ENCODE measurements at regions not wholly inside any gene's neighbourhood (a gene's known extent, or its start where the extent isn't known, plus 50 kb on each side); places are given as distances from the start of the nearest gene placed in this dataset.
"Not testable (repeated sequence)": the region's sequence is repeated elsewhere in the genome, so short reads cannot be mapped to it uniquely, and the experiment has no call there.

- DNase-seq (ENCODE audit: insufficient read length, low spot score) (no peak), FAIRE-seq (no peak)
Observed at GRCh38 chr2:154507186-154507585, 191.3 kb upstream of the KCNJ3 start.

- no peak for FAIRE-seq
- no peak for DNase-seq (ENCODE audit: insufficient read length, low spot score)
Observed at GRCh38 chr2:154518872-154519271, 179.6 kb upstream of the KCNJ3 start.

GRCh38 chr2:154520951-154521350 is 177.5 kb upstream of the KCNJ3 start:
- not testable (repeated sequence) for FAIRE-seq; DNase-seq (ENCODE audit: insufficient read length, low spot score)

DNA sequence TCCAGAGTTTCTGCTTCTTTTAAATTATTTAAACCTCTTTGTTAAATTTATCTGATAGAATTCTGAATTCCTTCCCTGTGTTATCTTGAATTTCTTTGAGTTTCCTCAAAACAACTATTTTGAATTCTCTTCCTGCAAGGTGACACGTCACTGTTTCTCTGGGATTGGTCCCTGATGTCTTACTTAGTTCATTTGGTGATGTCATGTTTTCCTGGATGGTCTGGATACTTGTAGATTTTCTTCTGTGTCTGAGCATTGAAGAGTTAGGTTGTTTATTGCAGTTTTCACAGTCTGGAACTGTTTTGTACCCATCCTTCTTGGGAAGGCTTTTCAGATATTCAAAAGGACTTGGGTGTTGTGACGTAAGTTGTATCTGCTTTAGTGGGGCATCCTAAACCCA is 172.3 kb upstream of the KCNJ3 start:
- FAIRE-seq: no peak
- DNase-seq (ENCODE audit: insufficient read length, low spot score): no peak

DNA sequence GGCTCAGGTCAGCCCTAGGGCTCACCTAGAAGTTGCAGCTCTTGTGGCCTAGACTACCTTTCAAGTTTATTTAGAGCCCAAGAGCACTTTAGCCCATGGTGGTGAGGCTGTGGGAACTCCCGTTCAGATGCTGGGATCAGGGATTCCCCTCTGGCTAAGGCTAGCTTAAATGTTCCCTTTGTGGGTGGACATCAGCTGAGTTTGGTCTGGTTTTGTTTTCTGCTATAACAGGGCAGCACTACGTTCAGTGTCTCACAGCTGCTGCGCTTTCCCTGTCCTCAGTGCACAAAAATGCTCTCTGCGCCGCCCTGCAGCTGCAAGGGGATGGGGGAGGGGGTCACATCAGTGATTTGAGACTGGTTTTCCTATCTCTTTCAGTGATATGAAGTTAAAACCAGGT is 170.5 kb upstream of the KCNJ3 start:
- no peak for DNase-seq (ENCODE audit: insufficient read length, low spot score)
- FAIRE-seq: no peak

DNA sequence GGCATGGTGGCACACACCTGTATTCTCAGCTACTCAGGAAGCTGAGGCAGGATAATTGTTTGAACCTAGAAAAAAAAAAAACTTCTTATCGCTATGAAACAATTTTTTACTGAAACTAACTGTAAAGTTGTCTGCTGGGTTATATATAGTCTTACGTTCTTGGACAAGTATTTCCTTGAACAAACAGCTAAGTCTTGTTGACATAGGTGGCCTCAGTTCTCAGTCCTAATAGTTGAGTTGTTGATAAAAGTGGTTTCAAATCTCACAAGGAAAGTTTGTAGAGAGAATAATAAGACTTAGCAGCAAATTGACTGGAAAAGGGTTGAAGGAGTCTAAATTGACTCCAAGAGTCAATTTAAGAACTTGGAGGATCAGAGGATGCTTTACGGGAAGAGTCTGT is 166.5 kb upstream of the KCNJ3 start:
- FAIRE-seq (no peak), DNase-seq (ENCODE audit: insufficient read length, low spot score) (no peak)

- no peak for DNase-seq (ENCODE audit: insufficient read length, low spot score)
- no peak for FAIRE-seq
Observed at GRCh38 chr2:154532763-154533162, 165.7 kb upstream of the KCNJ3 start.

DNA sequence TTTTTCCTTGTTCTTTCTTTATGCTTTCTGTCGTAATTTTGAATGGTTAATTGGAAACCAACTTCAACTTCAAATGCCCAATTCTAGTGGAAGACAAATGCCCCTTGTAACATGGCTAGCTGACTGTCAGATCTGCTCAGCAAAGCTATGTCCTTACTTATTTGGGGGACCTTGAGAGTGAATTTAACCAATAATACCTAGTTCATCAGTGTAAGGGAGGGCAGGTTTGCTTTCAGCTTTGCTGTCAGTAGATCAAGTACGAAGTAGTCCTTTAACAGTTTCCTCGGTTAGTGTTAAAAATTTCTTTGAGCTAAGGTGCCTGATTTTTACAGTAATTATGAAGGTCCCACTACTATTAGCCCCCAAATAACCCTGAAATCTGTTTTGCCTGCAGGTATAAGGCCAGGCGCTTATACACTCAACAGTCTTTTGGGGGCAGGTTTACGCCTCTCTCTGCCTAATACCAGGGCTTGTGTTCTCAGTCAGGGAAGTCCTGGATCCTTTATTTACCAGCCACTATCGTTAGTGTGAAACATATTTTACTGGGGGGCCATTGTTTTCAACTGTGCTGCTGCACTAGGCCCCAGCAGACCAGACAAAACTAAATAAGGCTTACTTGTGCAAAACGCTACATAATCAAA is 165.1 kb upstream of the KCNJ3 start:
- FAIRE-seq (no peak), DNase-seq (ENCODE audit: insufficient read length, low spot score) (no peak)

GRCh38 chr2:154537024-154537423 is 161.5 kb upstream of the KCNJ3 start:
- FAIRE-seq: no peak
- DNase-seq (ENCODE audit: insufficient read length, low spot score): no peak

DNA sequence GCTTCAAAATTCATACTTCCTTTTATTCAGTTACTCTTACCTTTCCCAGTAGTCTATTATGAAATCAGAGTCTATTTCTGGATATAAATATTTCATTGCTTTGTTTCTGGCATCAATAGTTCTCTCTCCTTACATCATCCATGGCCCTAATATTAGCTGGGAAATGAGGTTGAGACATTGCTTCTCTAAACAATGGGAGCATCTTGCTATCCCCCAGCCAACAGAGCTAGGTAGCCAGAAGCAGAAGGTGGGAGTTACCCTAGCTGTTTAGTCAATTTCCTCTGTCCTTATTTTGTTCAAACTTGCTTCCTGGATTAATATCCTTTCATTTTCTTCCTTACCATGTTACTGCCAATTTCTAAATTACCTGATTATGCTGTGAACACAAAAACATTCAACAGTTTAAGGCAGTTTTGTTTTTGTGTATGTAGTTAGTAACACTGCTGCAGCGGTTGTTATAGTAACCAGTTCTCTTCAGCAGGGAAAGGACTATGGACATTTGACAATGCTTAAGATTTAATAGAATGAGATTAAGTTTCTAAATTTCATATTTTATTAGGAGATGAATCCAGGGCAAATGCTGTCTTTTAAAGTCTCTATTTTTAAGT is 160.5 kb upstream of the KCNJ3 start:
- DNase-seq (ENCODE audit: insufficient read length, low spot score) (no peak), FAIRE-seq (no peak)

- no peak for FAIRE-seq
Observed at GRCh38 chr2:154546341-154546740, 152.2 kb upstream of the KCNJ3 start.

DNA sequence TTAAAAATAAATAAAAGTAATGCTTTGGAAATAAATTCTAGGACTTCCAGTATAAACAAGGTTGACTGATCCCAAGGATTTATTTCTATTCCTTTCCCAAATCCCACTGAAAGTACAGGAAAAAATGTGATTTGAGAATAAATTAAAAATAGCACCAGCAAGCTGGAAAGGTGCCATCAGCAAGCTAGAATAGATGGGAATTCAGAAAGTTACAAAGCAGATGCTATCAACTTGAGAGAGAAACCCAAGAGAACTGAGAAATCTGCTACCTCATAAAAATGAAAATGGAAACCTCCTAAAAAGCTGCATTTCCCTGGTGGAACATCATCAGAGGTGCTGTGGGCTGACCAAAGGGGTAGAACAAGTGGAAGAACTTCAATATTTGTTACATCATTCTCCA is 148.6 kb upstream of the KCNJ3 start:
- no peak for DNase-seq (ENCODE audit: insufficient read length, low spot score)
- no peak for FAIRE-seq

More at GRCh38 chr2:154546341-154546740, 152.2 kb upstream of the KCNJ3 start:
- no peak for DNase-seq (ENCODE audit: insufficient read length, low spot score)

GRCh38 chr2:154551649-154552048 is 146.8 kb upstream of the KCNJ3 start:
- no peak for DNase-seq (ENCODE audit: insufficient read length, low spot score)
- no peak for FAIRE-seq

GRCh38 chr2:154554046-154554445 is 144.4 kb upstream of the KCNJ3 start:
- FAIRE-seq (no peak), DNase-seq (ENCODE audit: insufficient read length, low spot score) (no peak)

- DNase-seq (ENCODE audit: insufficient read length, low spot score): no peak
- no peak for FAIRE-seq
Observed at GRCh38 chr2:154555710-154556109, 142.8 kb upstream of the KCNJ3 start.

- FAIRE-seq: no peak
- DNase-seq (ENCODE audit: insufficient read length, low spot score): no peak
Observed at GRCh38 chr2:154556146-154556545, 142.3 kb upstream of the KCNJ3 start.

GRCh38 chr2:154556607-154557006 is 141.9 kb upstream of the KCNJ3 start:
- DNase-seq (ENCODE audit: insufficient read length, low spot score) (no peak), FAIRE-seq (no peak)

GRCh38 chr2:154557906-154558305 is 140.6 kb upstream of the KCNJ3 start:
- FAIRE-seq: no peak
- DNase-seq (ENCODE audit: insufficient read length, low spot score): no peak

DNA sequence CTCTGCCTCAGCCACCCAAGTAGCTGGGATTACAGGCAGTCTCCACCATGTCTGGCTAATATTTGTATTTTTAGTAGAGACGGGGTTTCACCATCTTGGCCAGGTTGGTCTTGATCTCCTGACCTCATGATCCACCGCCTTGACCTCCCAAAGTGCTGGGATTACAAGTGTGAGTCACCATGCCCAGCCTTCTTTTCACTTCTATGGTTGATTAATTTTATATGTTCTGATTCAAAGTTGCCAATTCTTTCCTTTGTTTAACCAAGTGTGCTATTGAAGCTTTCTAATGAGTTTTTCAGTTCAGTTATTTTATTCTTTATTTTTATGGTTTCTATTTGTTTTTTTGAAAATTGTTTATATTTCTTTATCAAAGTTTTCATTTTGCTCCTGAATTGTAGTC is 133.1 kb upstream of the KCNJ3 start:
- FAIRE-seq: no peak
- no peak for DNase-seq (ENCODE audit: insufficient read length, low spot score)

- DNase-seq (ENCODE audit: insufficient read length, low spot score) (no peak), FAIRE-seq (no peak)
Observed at GRCh38 chr2:154568413-154568812, 130.1 kb upstream of the KCNJ3 start.

- FAIRE-seq: no peak
- DNase-seq (ENCODE audit: insufficient read length, low spot score): no peak
Observed at GRCh38 chr2:154570501-154570900, 128.0 kb upstream of the KCNJ3 start.

DNA sequence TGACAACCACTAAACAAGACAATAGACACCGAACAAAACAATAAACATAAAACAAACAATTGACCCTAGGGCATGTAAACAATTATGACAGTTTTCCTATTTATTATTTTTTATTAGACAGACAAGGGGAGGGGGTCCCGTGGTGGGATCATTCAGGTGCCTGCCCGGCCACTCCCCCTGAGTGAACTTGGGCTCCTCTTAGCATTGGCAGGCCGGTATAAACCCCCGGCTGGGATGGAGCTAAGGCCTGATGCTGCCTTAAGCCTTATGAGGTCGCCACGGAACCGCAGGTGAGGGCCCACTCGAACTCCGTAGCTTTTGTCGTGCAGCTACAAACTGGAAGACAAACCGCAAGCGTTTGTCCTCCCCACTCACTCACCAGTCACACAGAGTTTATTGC is 121.8 kb upstream of the KCNJ3 start:
- FAIRE-seq; DNase-seq (ENCODE audit: insufficient read length, low spot score): not testable (repeated sequence)

DNA sequence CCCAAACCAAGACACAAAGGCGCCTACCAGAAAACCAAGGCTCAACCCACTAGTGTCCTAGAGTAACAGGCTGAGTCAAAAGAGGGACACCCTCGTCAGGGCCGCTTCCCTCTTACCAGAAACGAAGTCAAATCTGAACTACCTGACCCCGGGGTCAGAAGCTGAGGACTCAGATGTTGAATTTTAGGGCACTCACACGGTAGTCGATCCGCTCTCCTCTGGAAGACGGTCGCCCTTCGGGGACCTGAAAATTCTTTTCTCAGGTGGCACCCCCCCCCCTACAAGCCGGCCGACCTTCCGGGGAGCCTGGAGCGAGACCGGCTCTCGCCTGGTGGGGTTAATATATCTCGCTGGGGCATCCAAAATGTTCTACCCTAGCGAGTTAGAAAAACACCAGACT is 121.1 kb upstream of the KCNJ3 start:
- DNase-seq (ENCODE audit: insufficient read length, low spot score): no peak
- no peak for FAIRE-seq

Data from HTR-8/SVneo (cell line).